HEK293 (cell line): ENCODE measurements at regions not wholly inside any gene's neighbourhood (a gene's known extent, or its start where the extent isn't known, plus 50 kb on each side); places are given as distances from the start of the nearest gene placed in this dataset.

Experiments
- CTCF ChIA-PET: fragments of 350-600 bp; formaldehyde crosslinking; extraction: SDS; loops from one replicate; lab custom pipeline; 2021; ENCODE audit warnings: antibody characterized with exemption; lab: Yijun Ruan, JAX
- POLR2A ChIA-PET: fragments of 300-600 bp; formaldehyde crosslinking; extraction: SDS; loops from one replicate; lab custom pipeline; 2020; ENCODE audit warnings: antibody characterized with exemption, inconsistent platforms; lab: Yijun Ruan, JAX
- H3K27ac ChIP-seq: fragments of 200-500 bp; sonication (Bioruptor generic); 2 replicates; pipeline ENCODE4 v1.5.1; 2014; ENCODE audit warnings: low read depth, low read length, control low read depth, inconsistent platforms; ENCODE audit errors: extremely low read depth
- H3K36me3 ChIP-seq, 2 experiments: fragments of 200-500 bp in 1 of 2; sonication (Bioruptor generic) in 1 of 2; 1 replicate in 1 of 2; 2 replicates in 1 of 2; pipeline ENCODE4 v1.5.1; 2014 to 2017; ENCODE audit warnings: inconsistent platforms in 2 of 2, low read length in 2 of 2; ENCODE audit not compliant: control insufficient read depth in 2 of 2, insufficient read depth in 1 of 2
- H3K4me1 ChIP-seq: fragments of 200-500 bp; sonication (Bioruptor generic); 2 replicates; pipeline ENCODE4 v1.5.1; 2014; ENCODE audit warnings: mild to moderate bottlenecking, low read length, inconsistent platforms; ENCODE audit not compliant: control insufficient read depth, insufficient read depth
- H3K4me3 ChIP-seq: 2 replicates; pipeline ENCODE4 v1.5.1; 2011; ENCODE audit warnings: low read depth, mild to moderate bottlenecking, control low read depth, low read length, moderate library complexity
- H3K9me3 ChIP-seq: fragments of 200-500 bp; sonication (Bioruptor generic); 2 replicates; pipeline ENCODE4 v1.5.1; 2014; ENCODE audit warnings: low read depth, low read length, inconsistent platforms; ENCODE audit not compliant: control insufficient read depth, insufficient read depth
- GFI1B ChIP-seq: fragments of 450-650 bp; formaldehyde crosslinking; IDR thresholded peaks from 2 replicates; pipeline ENCODE4 v1.5.1; 2016; ENCODE audit warnings: missing biosample characterization, missing genetic modification characterization
- GLIS2 ChIP-seq: fragments of 450-650 bp; formaldehyde crosslinking; IDR thresholded peaks from 2 replicates; pipeline ENCODE4 v1.5.1; 2016; ENCODE audit warnings: missing biosample characterization, missing genetic modification characterization
- IKZF3 ChIP-seq: fragments of 450-650 bp; IDR thresholded peaks from 2 replicates; pipeline ENCODE4 v1.5.0; 2018; ENCODE audit warnings: missing biosample characterization, mild to moderate bottlenecking, missing genetic modification characterization, moderate library complexity
- MZF1 ChIP-seq: fragments of 450-650 bp; formaldehyde crosslinking; IDR thresholded peaks from 2 replicates; pipeline ENCODE4 v1.5.1; 2017; ENCODE audit warnings: missing biosample characterization, missing genetic modification characterization, borderline replicate concordance
- SP3 ChIP-seq: fragments of 450-650 bp; formaldehyde crosslinking; IDR thresholded peaks from 2 replicates; pipeline ENCODE4 v1.5.1; 2016; ENCODE audit warnings: missing biosample characterization, missing genetic modification characterization
- WT1 ChIP-seq: fragments of 450-650 bp; formaldehyde crosslinking; IDR thresholded peaks from 2 replicates; pipeline ENCODE4 v1.5.1; 2016; ENCODE audit warnings: missing biosample characterization, missing genetic modification characterization
- ZBTB1 ChIP-seq: fragments of 450-650 bp; formaldehyde crosslinking; IDR thresholded peaks from 2 replicates; pipeline ENCODE4 v1.5.1; 2016; ENCODE audit warnings: missing biosample characterization, missing genetic modification characterization
- ZFP37 ChIP-seq: fragments of 450-650 bp; formaldehyde crosslinking; IDR thresholded peaks from 2 replicates; pipeline ENCODE4 v1.5.1; 2016; ENCODE audit warnings: missing biosample characterization, missing genetic modification characterization
- ZNF10 ChIP-seq: fragments of 450-650 bp; formaldehyde crosslinking; IDR thresholded peaks from 2 replicates; pipeline ENCODE4 v1.5.1; 2017; ENCODE audit warnings: missing biosample characterization, missing genetic modification characterization
- ZNF121 ChIP-seq: fragments of 450-650 bp; formaldehyde crosslinking; IDR thresholded peaks from 2 replicates; pipeline ENCODE4 v1.5.1; 2016; ENCODE audit warnings: missing biosample characterization, missing genetic modification characterization
- ZNF138 ChIP-seq: fragments of 450-650 bp; formaldehyde crosslinking; IDR thresholded peaks from 2 replicates; pipeline ENCODE4 v1.5.1; 2016; ENCODE audit warnings: missing biosample characterization, missing genetic modification characterization, borderline replicate concordance
- ZNF350 ChIP-seq: fragments of 450-650 bp; formaldehyde crosslinking; IDR thresholded peaks from 2 replicates; pipeline ENCODE4 v1.5.0; 2017; ENCODE audit warnings: missing biosample characterization, mild to moderate bottlenecking, missing genetic modification characterization
- ZNF37A ChIP-seq: fragments of 450-650 bp; IDR thresholded peaks from 2 replicates; pipeline ENCODE4 v1.5.1; 2018; ENCODE audit warnings: missing biosample characterization, missing genetic modification characterization
- ZNF501 ChIP-seq: fragments of 450-650 bp; formaldehyde crosslinking; IDR thresholded peaks from 2 replicates; pipeline ENCODE4 v1.5.1; 2016; ENCODE audit warnings: missing biosample characterization, missing genetic modification characterization
- ZNF521 ChIP-seq: fragments of 450-650 bp; formaldehyde crosslinking; IDR thresholded peaks from 2 replicates; pipeline ENCODE4 v1.5.1; 2017; ENCODE audit warnings: missing biosample characterization, mild to moderate bottlenecking, missing genetic modification characterization
- ZNF529 ChIP-seq: fragments of 450-650 bp; formaldehyde crosslinking; IDR thresholded peaks from 2 replicates; pipeline ENCODE4 v1.5.1; 2017; ENCODE audit warnings: missing genetic modification characterization, missing biosample characterization; ENCODE audit not compliant: insufficient replicate concordance
- ZNF558 ChIP-seq: fragments of 450-650 bp; formaldehyde crosslinking; IDR thresholded peaks from 2 replicates; pipeline ENCODE4 v1.5.1; 2016; ENCODE audit warnings: missing biosample characterization, missing genetic modification characterization
- ZNF623 ChIP-seq: fragments of 450-650 bp; formaldehyde crosslinking; IDR thresholded peaks from 2 replicates; pipeline ENCODE4 v1.5.1; 2016; ENCODE audit warnings: missing biosample characterization, missing genetic modification characterization
- ZNF768 ChIP-seq: fragments of 450-650 bp; formaldehyde crosslinking; IDR thresholded peaks from 2 replicates; pipeline ENCODE4 v1.5.1; 2018; ENCODE audit warnings: missing biosample characterization, mild to moderate bottlenecking, missing genetic modification characterization
- ZSCAN23 ChIP-seq: fragments of 450-650 bp; formaldehyde crosslinking; IDR thresholded peaks from 2 replicates; pipeline ENCODE4 v1.5.1; 2016; ENCODE audit warnings: missing biosample characterization, missing genetic modification characterization
- TF ChIP-seq, protein P1 (sequence below): fragments of 450-650 bp; formaldehyde crosslinking; IDR thresholded peaks from 2 replicates; pipeline ENCODE4 v1.5.1; 2016; ENCODE audit warnings: missing biosample characterization, missing genetic modification characterization
- TF ChIP-seq, protein P2 (sequence below): fragments of 450-650 bp; formaldehyde crosslinking; IDR thresholded peaks from 2 replicates; pipeline ENCODE4 v1.5.1; 2016; ENCODE audit warnings: missing biosample characterization, missing genetic modification characterization
- TF ChIP-seq, protein P3 (sequence below): fragments of 450-650 bp; formaldehyde crosslinking; IDR thresholded peaks from 2 replicates; pipeline ENCODE4 v1.5.1; 2016; ENCODE audit warnings: missing biosample characterization, missing genetic modification characterization
- TF ChIP-seq, protein P4 (sequence below): fragments of 450-650 bp; formaldehyde crosslinking; conservative IDR thresholded peaks from 2 replicates; pipeline ENCODE4 v1.5.1; 2016; ENCODE audit warnings: low read depth, missing biosample characterization, missing genetic modification characterization

- TF ChIP-seq, protein P1, sequence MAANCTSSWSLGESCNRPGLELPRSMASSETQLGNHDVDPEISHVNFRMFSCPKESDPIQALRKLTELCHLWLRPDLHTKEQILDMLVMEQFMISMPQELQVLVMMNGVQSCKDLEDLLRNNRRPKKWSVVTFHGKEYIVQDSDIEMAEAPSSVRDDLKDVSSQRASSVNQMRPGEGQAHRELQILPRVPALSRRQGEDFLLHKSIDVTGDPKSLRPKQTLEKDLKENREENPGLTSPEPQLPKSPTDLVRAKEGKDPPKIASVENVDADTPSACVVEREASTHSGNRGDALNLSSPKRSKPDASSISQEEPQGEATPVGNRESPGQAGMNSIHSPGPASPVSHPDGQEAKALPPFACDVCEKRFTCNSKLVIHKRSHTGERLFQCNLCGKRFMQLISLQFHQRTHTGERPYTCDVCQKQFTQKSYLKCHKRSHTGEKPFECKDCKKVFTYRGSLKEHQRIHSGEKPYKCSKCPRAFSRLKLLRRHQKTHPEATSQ (tag by site-specific recombination) = no peak
- TF ChIP-seq ZNF529 (tag by site-specific recombination) = no peak
Measured at GRCh38 chr3:145952536-145952935, 208.4 kb downstream of the PLOD2 start (continued).

- H3K27ac ChIP-seq = no peak overlapping the region
- ChIA-PET POLR2A (no interaction called here), CTCF (no interaction called here)
- no peaks in the 10 kb centered on the region for H3K9me3 ChIP-seq
- H3K36me3 ChIP-seq = no peaks in the 10 kb centered on the region
- H3K4me1 ChIP-seq = no peaks in the 10 kb centered on the region
- TF ChIP-seq ZNF558 (tag by site-specific recombination) = no peak
- no peak for TF ChIP-seq ZNF501
- no peak for TF ChIP-seq MZF1
- no peak for TF ChIP-seq ZNF121 (tag by site-specific recombination)
- TF ChIP-seq SP3 (tag by site-specific recombination) = no peak
- no peak for TF ChIP-seq ZNF10 (tag by site-specific recombination)
- TF ChIP-seq ZNF623 (tag by site-specific recombination) = no peak
- TF ChIP-seq, protein P2, sequence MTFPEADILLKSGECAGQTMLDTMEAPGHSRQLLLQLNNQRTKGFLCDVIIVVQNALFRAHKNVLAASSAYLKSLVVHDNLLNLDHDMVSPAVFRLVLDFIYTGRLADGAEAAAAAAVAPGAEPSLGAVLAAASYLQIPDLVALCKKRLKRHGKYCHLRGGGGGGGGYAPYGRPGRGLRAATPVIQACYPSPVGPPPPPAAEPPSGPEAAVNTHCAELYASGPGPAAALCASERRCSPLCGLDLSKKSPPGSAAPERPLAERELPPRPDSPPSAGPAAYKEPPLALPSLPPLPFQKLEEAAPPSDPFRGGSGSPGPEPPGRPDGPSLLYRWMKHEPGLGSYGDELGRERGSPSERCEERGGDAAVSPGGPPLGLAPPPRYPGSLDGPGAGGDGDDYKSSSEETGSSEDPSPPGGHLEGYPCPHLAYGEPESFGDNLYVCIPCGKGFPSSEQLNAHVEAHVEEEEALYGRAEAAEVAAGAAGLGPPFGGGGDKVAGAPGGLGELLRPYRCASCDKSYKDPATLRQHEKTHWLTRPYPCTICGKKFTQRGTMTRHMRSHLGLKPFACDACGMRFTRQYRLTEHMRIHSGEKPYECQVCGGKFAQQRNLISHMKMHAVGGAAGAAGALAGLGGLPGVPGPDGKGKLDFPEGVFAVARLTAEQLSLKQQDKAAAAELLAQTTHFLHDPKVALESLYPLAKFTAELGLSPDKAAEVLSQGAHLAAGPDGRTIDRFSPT (tag by site-specific recombination) = no peak
- TF ChIP-seq ZNF521 (tag by site-specific recombination) = no peak
- TF ChIP-seq ZNF350 (tag by site-specific recombination) = no peak
- no peak for TF ChIP-seq ZNF768 (tag by site-specific recombination)
- TF ChIP-seq GFI1B = no peak
- no peak for TF ChIP-seq ZBTB1 (tag by site-specific recombination)
- TF ChIP-seq, all 188 proteins: peak for 0
- no peak overlapping the region for H3K4me3 ChIP-seq
Measured at GRCh38 chr3:145953316-145953715, 207.7 kb downstream of the PLOD2 start.

DNA sequence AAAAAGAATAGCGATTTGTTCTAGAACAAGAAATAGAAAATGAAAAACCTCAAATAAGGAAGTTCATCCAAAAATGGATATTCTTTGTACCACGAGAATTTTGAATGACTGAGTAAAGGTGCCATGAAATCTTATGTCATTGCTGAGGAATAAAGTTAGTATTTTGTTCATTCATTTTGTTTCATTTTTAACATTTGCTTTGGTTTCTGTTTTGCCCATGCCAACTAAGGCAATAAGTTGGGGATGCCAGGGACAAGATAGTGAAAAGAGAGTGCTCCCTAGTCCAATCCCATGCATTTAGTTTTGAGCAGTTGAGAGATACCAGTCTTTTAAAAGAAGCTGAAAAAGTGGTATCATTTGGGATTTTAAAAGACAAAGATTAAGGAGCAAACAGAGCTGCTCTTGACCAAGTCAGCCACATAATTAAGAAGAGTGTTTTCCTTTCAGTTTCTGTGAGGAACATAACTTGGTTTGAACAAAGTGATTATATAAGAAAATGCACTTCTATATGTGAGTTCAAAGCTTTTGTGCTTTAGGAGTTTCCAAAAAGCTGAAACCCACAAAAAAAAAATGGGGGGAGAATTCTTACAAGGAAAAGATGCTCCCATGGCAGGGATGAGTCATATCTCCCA, 201.4 kb downstream of the PLOD2 start:
- H3K4me1 ChIP-seq = no peaks in the 10 kb centered on the region
- no peaks in the 10 kb centered on the region for H3K9me3 ChIP-seq
- CTCF ChIA-PET = no interaction called here
- H3K4me3 ChIP-seq = no peak overlapping the region
- no peaks in the 10 kb centered on the region for H3K36me3 ChIP-seq
- H3K27ac ChIP-seq = no peak overlapping the region
- POLR2A ChIA-PET = no interaction called here
- TF ChIP-seq ZNF37A (tag by site-specific recombination) (no peak), ZNF138 (tag by site-specific recombination) (no peak), WT1 (no peak), IKZF3 (tag by site-specific recombination) (no peak), ZSCAN23 (tag by site-specific recombination) (no peak), ZFP37 (tag by site-specific recombination) (no peak), GLIS2 (tag by site-specific recombination) (no peak)
- TF ChIP-seq, protein P3, sequence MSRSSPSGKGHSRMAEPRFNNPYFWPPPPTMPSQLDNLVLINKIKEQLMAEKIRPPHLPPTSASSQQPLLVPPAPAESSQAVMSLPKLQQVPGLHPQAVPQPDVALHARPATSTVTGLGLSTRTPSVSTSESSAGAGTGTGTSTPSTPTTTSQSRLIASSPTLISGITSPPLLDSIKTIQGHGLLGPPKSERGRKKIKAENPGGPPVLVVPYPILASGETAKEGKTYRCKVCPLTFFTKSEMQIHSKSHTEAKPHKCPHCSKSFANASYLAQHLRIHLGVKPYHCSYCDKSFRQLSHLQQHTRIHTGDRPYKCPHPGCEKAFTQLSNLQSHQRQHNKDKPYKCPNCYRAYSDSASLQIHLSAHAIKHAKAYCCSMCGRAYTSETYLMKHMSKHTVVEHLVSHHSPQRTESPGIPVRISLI = no peak
- TF ChIP-seq, protein P4, sequence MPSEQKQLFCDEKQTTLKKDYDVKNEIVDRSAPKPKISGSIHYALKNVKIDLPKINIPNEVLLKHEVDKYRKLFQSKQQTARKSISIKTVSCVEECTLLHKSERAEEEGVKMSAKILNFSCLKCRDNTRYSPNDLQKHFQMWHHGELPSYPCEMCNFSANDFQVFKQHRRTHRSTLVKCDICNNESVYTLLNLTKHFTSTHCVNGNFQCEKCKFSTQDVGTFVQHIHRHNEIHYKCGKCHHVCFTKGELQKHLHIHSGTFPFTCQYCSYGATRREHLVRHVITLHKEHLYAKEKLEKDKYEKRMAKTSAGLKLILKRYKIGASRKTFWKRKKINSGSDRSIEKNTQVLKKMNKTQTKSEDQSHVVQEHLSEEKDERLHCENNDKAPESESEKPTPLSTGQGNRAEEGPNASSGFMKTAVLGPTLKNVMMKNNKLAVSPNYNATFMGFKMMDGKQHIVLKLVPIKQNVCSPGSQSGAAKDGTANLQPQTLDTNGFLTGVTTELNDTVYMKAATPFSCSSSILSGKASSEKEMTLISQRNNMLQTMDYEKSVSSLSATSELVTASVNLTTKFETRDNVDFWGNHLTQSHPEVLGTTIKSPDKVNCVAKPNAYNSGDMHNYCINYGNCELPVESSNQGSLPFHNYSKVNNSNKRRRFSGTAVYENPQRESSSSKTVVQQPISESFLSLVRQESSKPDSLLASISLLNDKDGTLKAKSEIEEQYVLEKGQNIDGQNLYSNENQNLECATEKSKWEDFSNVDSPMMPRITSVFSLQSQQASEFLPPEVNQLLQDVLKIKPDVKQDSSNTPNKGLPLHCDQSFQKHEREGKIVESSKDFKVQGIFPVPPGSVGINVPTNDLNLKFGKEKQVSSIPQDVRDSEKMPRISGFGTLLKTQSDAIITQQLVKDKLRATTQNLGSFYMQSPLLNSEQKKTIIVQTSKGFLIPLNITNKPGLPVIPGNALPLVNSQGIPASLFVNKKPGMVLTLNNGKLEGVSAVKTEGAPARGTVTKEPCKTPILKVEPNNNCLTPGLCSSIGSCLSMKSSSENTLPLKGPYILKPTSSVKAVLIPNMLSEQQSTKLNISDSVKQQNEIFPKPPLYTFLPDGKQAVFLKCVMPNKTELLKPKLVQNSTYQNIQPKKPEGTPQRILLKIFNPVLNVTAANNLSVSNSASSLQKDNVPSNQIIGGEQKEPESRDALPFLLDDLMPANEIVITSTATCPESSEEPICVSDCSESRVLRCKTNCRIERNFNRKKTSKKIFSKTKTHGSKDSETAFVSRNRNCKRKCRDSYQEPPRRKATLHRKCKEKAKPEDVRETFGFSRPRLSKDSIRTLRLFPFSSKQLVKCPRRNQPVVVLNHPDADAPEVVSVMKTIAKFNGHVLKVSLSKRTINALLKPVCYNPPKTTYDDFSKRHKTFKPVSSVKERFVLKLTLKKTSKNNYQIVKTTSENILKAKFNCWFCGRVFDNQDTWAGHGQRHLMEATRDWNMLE (tag by site-specific recombination) = no peak
